KMS-11 (cell line): ENCODE measurements at regions not wholly inside any gene's neighbourhood (a gene's known extent, or its start where the extent isn't known, plus 50 kb on each side); places are given as distances from the start of the nearest gene placed in this dataset.
"Not testable (repeated sequence)": the region's sequence is repeated elsewhere in the genome, so short reads cannot be mapped to it uniquely, and the experiment has no call there.

Experiments used
- H2AFZ ChIP-seq: fragments of 200-600 bp; sonication (generic); 2 replicates; pipeline ENCODE4 v1.6.1; 2016; ENCODE audit warnings: antibody characterized with exemption, mixed run types, low read depth
- H3K27ac ChIP-seq: fragments of 200-600 bp; sonication (generic); 2 replicates; pipeline ENCODE4 v1.6.1; 2016; ENCODE audit warnings: mild to moderate bottlenecking, mixed run types
- H3K27me3 ChIP-seq: fragments of 200-600 bp; sonication (generic); 2 replicates; pipeline ENCODE4 v1.6.1; 2017; ENCODE audit warnings: mild to moderate bottlenecking, low read depth, mixed run types, moderate library complexity; ENCODE audit not compliant: insufficient read depth
- H3K36me3 ChIP-seq: fragments of 200-600 bp; sonication (generic); 2 replicates; pipeline ENCODE4 v1.6.1; 2017; ENCODE audit warnings: mild to moderate bottlenecking, mixed run types; ENCODE audit not compliant: insufficient read depth
- H3K4me1 ChIP-seq: fragments of 200-600 bp; sonication (generic); 2 replicates; pipeline ENCODE4 v1.6.1; 2016; ENCODE audit warnings: mild to moderate bottlenecking, low read depth, mixed run types; ENCODE audit not compliant: poor library complexity, severe bottlenecking
- H3K4me2 ChIP-seq: fragments of 200-600 bp; sonication (generic); 2 replicates; pipeline ENCODE4 v1.7.0; 2016; ENCODE audit warnings: mild to moderate bottlenecking, mixed run types
- H3K4me3 ChIP-seq: fragments of 200-600 bp; sonication (generic); IDR thresholded peaks from 2 replicates; pipeline ENCODE4 v1.6.1; 2017; ENCODE audit warnings: low read depth, low read length, mixed read lengths; ENCODE audit not compliant: insufficient read depth
- H3K79me2 ChIP-seq: fragments of 200-600 bp; sonication (generic); 2 replicates; pipeline ENCODE4 v1.6.1; 2016; ENCODE audit warnings: low read depth, mixed run types; ENCODE audit not compliant: insufficient read depth
- H3K9ac ChIP-seq: fragments of 200-600 bp; sonication (generic); 2 replicates; pipeline ENCODE4 v1.6.1; 2016; ENCODE audit warnings: mild to moderate bottlenecking, mixed run types
- H4K20me1 ChIP-seq: fragments of 200-600 bp; sonication (generic); 2 replicates; pipeline ENCODE4 v1.6.1; 2016; ENCODE audit warnings: mild to moderate bottlenecking, mixed run types; ENCODE audit not compliant: insufficient read depth
- TF ChIP-seq, protein P1 (sequence below): fragments of 200-600 bp; sonication (generic); conservative IDR thresholded peaks from 2 replicates; pipeline ENCODE4 v1.6.1; 2017; ENCODE audit warnings: low read depth, mild to moderate bottlenecking, antibody characterized with exemption, low read length, moderate library complexity, mixed read lengths

DNA sequence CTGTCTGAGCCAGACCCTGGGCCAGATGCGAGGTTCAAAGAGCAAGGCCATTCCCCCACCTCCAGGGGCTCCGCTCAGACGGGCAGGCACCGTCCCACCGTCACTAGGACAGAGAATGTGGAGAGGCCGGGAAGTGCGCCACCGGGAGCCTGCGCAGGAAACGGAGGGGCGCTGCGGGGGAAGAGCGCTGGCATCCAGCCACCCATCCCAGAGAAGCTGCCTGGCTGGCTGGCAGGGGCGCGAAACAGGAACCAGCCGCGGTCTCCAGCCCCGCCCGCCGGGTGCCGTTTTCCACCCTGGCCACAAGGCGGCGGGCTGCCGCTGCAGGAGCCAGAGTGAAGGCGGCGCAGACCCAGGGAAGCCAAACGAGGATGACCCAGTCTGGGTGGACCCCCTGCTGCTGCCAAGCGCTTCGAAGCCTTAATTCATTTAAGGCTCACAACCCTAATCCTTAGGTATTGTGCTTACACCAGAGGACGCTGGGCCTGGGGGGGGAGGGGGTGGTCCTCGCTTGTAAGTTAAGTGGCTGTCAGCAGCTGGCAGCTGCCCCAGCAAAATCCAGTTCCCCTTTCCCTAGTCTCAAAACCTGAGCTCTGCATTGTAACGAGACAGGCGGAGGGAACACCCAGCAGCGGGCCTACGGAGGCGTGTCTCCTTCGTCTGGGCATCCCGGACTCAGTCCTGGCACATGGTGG, 114.8 kb upstream of the SMURF2 start:
- not testable (repeated sequence) for H3K79me2 ChIP-seq, H4K20me1 ChIP-seq, H3K36me3 ChIP-seq, H3K9ac ChIP-seq, H3K4me3 ChIP-seq, H3K27me3 ChIP-seq
- Histone ChIP-seq H3K27ac (peak overlapping the region; percentile 8; the same call in 1 of the 2 replicates), H2AFZ (peak overlapping the region; percentile 82), H3K4me1 (peaks cover 29% of the 10 kb centered on the region), H3K4me2 (peak overlapping the region; percentile 93)
- TF ChIP-seq, protein P1, sequence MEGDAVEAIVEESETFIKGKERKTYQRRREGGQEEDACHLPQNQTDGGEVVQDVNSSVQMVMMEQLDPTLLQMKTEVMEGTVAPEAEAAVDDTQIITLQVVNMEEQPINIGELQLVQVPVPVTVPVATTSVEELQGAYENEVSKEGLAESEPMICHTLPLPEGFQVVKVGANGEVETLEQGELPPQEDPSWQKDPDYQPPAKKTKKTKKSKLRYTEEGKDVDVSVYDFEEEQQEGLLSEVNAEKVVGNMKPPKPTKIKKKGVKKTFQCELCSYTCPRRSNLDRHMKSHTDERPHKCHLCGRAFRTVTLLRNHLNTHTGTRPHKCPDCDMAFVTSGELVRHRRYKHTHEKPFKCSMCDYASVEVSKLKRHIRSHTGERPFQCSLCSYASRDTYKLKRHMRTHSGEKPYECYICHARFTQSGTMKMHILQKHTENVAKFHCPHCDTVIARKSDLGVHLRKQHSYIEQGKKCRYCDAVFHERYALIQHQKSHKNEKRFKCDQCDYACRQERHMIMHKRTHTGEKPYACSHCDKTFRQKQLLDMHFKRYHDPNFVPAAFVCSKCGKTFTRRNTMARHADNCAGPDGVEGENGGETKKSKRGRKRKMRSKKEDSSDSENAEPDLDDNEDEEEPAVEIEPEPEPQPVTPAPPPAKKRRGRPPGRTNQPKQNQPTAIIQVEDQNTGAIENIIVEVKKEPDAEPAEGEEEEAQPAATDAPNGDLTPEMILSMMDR = peak; percentile 81

DNA sequence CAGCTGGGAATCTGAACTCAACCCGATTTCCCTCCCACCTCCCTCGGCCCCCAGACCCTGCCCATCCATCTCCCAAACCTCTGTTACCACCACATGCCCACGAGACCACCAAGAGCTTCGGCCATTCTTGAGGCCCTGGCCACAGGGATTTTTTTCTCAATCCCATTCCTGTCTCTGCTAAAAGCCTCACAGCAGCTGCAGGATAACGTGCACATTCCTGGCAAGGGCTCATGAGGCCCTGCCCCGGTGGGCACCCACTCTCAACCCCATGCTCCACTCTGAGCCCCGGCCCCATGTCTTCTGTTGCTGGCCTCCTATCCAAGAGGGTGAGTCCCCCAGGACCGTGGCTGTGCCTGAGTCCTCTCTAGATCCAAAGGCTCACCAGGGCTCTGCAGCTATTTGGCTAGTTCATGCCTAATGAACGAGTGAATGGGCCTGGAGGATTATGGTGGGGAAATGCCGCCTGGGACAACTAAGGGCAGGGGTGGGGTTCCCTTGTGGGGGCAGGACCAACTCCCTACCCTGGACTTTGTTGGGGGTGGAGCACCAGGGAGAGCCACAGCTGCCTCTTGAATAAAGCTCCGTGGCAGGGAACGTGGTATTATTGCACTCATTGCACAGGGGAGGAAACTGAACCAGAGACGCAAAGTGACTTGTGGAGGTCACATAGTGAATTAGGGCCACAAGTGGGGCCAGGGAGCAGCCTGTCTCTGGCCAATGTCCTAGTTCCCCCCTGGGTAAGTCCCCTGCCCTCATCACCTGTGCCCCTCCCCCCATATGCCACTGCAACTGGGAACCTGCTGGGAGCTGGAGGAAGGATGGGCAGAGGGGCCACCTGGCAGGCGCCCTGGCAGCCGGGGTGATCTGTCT, 113.8 kb upstream of the SMURF2 start:
- TF ChIP-seq, protein P1 = no peak
- H3K79me2 ChIP-seq = no peaks in the 10 kb centered on the region
- no peaks in the 10 kb centered on the region for H3K36me3 ChIP-seq
- no peaks in the 10 kb centered on the region for H4K20me1 ChIP-seq
- H3K4me2 ChIP-seq = no peak overlapping the region
- no peak overlapping the region for H3K27ac ChIP-seq
- no peak overlapping the region for H3K4me3 ChIP-seq
- peaks cover 29% of the 10 kb centered on the region for H3K4me1 ChIP-seq
- 0 out of 2 replicates have a peak overlapping the region, but pooled peaks have one; percentile 82 for H2AFZ ChIP-seq
- H3K9ac ChIP-seq = no peak overlapping the region
- H3K27me3 ChIP-seq = no peaks in the 10 kb centered on the region; the same call in 1 of the 2 replicates

DNA sequence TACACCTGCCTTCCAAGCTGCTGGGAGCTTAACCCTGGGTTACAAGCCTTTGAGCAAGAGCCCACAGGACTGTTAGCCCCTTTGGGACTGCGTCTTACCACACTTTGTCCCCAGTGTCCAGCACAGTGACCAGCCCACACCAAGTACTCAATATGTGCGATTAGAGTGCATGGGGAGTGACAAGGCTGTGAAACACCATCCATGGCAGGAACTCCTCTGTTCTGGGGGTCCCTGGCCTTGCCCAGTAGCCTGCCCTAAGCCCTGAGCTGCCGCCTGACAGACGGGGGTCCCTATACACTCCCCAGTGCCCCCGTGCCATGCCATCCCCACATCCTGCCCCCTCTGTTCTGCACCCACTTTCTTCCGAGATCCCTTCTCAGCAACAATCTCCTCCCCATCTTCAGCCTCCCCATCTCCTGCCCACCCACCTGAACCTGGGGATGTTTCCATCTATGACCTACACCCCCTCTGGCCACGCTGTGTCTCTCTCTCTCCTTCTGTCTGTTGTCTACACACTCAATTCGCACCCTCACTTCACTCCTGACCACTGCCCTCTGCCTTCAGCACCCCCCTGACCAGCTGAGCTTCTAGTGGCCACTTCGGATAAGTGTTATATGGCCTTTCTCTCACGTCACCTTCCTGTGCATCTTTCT, 112.9 kb upstream of the SMURF2 start:
- TF ChIP-seq, protein P1 = no peak
- H3K79me2 ChIP-seq = no peaks in the 10 kb centered on the region
- H3K4me1 ChIP-seq = peaks cover 29% of the 10 kb centered on the region
- no peaks in the 10 kb centered on the region for H3K36me3 ChIP-seq
- no peak overlapping the region for H2AFZ ChIP-seq
- no peak overlapping the region for H3K27ac ChIP-seq
- H3K4me3 ChIP-seq = no peak overlapping the region
- H3K9ac ChIP-seq = no peak overlapping the region
- H4K20me1 ChIP-seq = no peaks in the 10 kb centered on the region
- H3K4me2 ChIP-seq = no peak overlapping the region; the same call in 1 of the 2 replicates
- H3K27me3 ChIP-seq = no peaks in the 10 kb centered on the region

DNA sequence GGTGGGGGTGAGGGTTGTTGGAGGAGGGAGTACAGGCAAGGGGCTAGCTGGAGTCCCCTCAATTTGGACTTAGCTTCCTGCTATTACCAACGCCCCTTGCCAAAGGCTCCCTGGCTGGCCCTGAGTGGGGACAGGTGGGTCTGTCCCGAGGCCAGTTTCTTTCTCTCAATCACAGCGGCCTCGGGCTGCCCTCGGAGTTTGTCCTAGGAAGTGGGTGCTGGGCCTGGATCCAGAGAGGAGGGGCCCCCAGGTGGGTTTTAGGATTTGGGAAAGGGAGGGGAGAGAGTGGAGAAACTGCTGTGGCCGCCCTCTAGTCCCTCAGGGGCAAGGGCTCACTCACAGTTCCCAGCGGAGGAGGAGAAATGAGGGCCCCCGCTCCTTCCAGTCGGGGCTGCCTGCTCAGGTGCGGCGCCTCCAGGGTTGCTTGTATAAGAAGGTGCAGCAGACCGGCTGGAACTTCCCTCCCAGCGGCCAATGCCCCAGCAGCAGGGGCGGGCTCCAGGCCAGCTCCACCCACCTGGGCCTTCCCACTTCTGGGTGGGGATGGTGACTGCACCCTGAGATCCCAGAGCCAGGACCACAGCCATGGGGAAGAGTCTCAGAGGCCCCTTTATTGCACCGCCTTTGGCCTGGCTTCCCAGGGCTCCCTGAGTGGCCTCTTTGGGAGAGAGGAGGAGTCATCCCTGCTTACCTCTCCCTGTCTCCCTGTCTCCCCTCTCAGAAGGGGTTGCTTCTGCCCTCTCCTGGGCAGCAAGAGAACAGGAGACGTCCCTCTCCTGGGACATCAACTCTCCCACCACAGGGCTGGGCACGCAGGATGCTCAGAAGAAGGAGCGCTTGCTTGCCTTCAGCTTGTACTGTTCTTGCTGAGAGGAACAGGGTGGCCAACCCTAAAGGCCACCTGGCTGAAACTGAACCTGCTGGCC, 112.0 kb upstream of the SMURF2 start:
- Histone ChIP-seq H4K20me1 (no peaks in the 10 kb centered on the region), H3K4me2 (peak overlapping the region; percentile 82), H3K9ac (peak overlapping the region; percentile 44; the same call in 1 of the 2 replicates), H2AFZ (peak overlapping the region; percentile 76), H3K79me2 (no peaks in the 10 kb centered on the region), H3K4me3 (no peak overlapping the region), H3K27ac (no peak overlapping the region), H3K4me1 (peaks cover 29% of the 10 kb centered on the region), H3K27me3 (no peaks in the 10 kb centered on the region), H3K36me3 (no peaks in the 10 kb centered on the region)
- TF ChIP-seq, protein P1 = peak; percentile 76
